Liver (tissue), 8 donors: ENCODE measurements at regions not wholly inside any gene's neighbourhood (a gene's known extent, or its start where the extent isn't known, plus 50 kb on each side); places are given as distances from the start of the nearest gene placed in this dataset.

Experiments used
- DNase-seq: peaks from one replicate; pipeline ENCODE4 v3.0.0-alpha.2; 2017; ENCODE audit warnings: low spot score
- H3K27ac ChIP-seq, 2 donors: one replicate each; pipeline ENCODE4 v1.7.0; 2013; ENCODE audit warnings: inconsistent platforms in 2 of 2, low read length in 2 of 2, control low read depth in 1 of 2, low read depth in 1 of 2, mild to moderate bottlenecking in 1 of 2
- H3K27me3 ChIP-seq, 4 donors: one replicate each; pipeline versions ENCODE4 v1.6.1 to v1.7.0; 2013; ENCODE audit warnings: low read length in 3 of 4, inconsistent platforms in 1 of 4, mild to moderate bottlenecking in 1 of 4, moderate library complexity in 1 of 4; ENCODE audit not compliant: control insufficient read depth in 4 of 4, insufficient read depth in 4 of 4
- H3K36me3 ChIP-seq, 4 donors: one replicate each; pipeline versions ENCODE4 v1.6.1 to v1.7.0; 2013; ENCODE audit warnings: low read length in 3 of 4, mild to moderate bottlenecking in 3 of 4, low read depth in 1 of 4, moderate library complexity in 1 of 4; ENCODE audit not compliant: control insufficient read depth in 4 of 4, insufficient read depth in 3 of 4
- H3K4me1 ChIP-seq, 4 donors: one replicate each; pipeline versions ENCODE4 v1.6.1 to v1.7.0; 2013; ENCODE audit warnings: low read length in 3 of 4, mild to moderate bottlenecking in 3 of 4, moderate library complexity in 1 of 4; ENCODE audit not compliant: control insufficient read depth in 4 of 4, insufficient read depth in 4 of 4
- H3K4me3 ChIP-seq, 3 donors: one replicate each; pipeline versions ENCODE4 v1.6.1 to v1.7.0; 2013; ENCODE audit warnings: low read length in 3 of 3, control low read depth in 1 of 3, low read depth in 1 of 3, mild to moderate bottlenecking in 1 of 3
- H3K9ac ChIP-seq, 2 donors: one replicate each; pipeline ENCODE4 v1.7.0; 2013; ENCODE audit warnings: low read length in 2 of 2, mild to moderate bottlenecking in 2 of 2, moderate library complexity in 2 of 2, control low read depth in 1 of 2, low read depth in 1 of 2
- H3K9me3 ChIP-seq, 4 donors: one replicate each; pipeline versions ENCODE4 v1.6.1 to v1.7.0; 2013; ENCODE audit warnings: low read length in 3 of 4; ENCODE audit not compliant: control insufficient read depth in 4 of 4
- EGR1 ChIP-seq, 2 donors: IDR thresholded peaks; 2 replicates each; pipeline ENCODE4 v1.6.1; 2016 to 2018; ENCODE audit warnings: antibody characterized with exemption in 2 of 2, low read depth in 2 of 2
- FOXA1 ChIP-seq: IDR thresholded peaks from 2 replicates; pipeline ENCODE4 v1.6.1; 2016; ENCODE audit warnings: antibody characterized with exemption
- FOXA2 ChIP-seq: IDR thresholded peaks from 2 replicates; pipeline ENCODE4 v1.6.1; 2016; ENCODE audit warnings: antibody characterized with exemption
- JUND ChIP-seq, 2 donors: IDR thresholded peaks; 2 replicates each; pipeline ENCODE4 v1.6.1; 2016; ENCODE audit warnings: antibody characterized with exemption in 2 of 2
- NR2F2 ChIP-seq: IDR thresholded peaks from 2 replicates; pipeline ENCODE4 v1.6.1; 2016; ENCODE audit warnings: antibody characterized with exemption
- RAD21 ChIP-seq, 2 donors: IDR thresholded peaks; 2 replicates each; pipeline ENCODE4 v1.6.1; 2016; ENCODE audit warnings: antibody characterized with exemption in 2 of 2, mild to moderate bottlenecking in 2 of 2
- RXRA ChIP-seq, 2 donors: IDR thresholded peaks; 2 replicates each; pipeline ENCODE4 v1.6.1; 2017 to 2018; ENCODE audit warnings: antibody characterized with exemption in 2 of 2, mild to moderate bottlenecking in 1 of 2
- SP1 ChIP-seq: IDR thresholded peaks from 2 replicates; pipeline ENCODE4 v1.6.1; 2018; ENCODE audit warnings: antibody characterized with exemption, mild to moderate bottlenecking
- TAF1 ChIP-seq: conservative IDR thresholded peaks from 2 replicates; pipeline ENCODE4 v1.6.1; 2016; ENCODE audit warnings: antibody characterized with exemption, mild to moderate bottlenecking
- YY1 ChIP-seq: IDR thresholded peaks from 2 replicates; pipeline ENCODE4 v1.6.1; 2016; ENCODE audit warnings: antibody characterized with exemption, mild to moderate bottlenecking
- WGBS: extraction: QIAGEN DNeasy Blood & Tissue Kit; methylation state at CpG from one replicate; pipeline ENCODE4 v1.1.7; 2013; 5-methylcytosine and 5-hydroxymethylcytosine counted together
- TF ChIP-seq, protein P1 (sequence below): IDR thresholded peaks from 2 replicates; pipeline ENCODE4 v1.6.1; 2016; ENCODE audit warnings: antibody characterized with exemption
- TF ChIP-seq, protein P2 (sequence below): IDR thresholded peaks from 2 replicates; pipeline ENCODE4 v1.6.1; 2016; ENCODE audit warnings: antibody characterized with exemption, mild to moderate bottlenecking
- TF ChIP-seq, protein P3 (sequence below): IDR thresholded peaks from 2 replicates; pipeline ENCODE4 v1.6.1; 2016; ENCODE audit warnings: antibody characterized with exemption
- TF ChIP-seq, protein P4 (sequence below): fragments of 150-350 bp; IDR thresholded peaks from 2 replicates; pipeline ENCODE4 v1.5.1; 2017; ENCODE audit warnings: improper control_type of control experiment, low read depth, low read length; ENCODE audit not compliant: missing input control
- donor health status: healthy.
- donor health status: healthy.
- donor health status: healthy.
- donor health status: healthy.
- donor health status: healthy.

DNA sequence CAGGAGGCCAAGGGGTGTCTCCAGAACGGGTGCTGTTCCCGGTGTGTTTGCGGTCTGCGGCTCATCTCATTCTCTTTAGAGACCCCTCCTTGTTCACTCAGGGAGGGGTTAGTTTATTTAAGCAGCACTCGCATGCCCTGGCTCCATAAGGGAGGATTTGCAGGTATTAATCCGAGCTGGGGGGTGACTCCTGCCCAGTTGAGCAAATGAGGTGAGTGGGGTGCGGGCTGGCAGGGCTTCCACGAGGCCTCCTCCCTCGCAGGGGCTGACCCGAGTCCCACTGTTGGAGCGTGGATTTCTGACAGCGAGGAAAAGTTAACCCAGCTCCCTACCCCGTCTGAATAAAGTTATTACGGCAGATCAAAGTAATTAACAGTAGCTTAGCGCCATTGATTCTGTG lies 371.8 kb upstream of the SALL3 start (continued):
- TF ChIP-seq, protein P1, sequence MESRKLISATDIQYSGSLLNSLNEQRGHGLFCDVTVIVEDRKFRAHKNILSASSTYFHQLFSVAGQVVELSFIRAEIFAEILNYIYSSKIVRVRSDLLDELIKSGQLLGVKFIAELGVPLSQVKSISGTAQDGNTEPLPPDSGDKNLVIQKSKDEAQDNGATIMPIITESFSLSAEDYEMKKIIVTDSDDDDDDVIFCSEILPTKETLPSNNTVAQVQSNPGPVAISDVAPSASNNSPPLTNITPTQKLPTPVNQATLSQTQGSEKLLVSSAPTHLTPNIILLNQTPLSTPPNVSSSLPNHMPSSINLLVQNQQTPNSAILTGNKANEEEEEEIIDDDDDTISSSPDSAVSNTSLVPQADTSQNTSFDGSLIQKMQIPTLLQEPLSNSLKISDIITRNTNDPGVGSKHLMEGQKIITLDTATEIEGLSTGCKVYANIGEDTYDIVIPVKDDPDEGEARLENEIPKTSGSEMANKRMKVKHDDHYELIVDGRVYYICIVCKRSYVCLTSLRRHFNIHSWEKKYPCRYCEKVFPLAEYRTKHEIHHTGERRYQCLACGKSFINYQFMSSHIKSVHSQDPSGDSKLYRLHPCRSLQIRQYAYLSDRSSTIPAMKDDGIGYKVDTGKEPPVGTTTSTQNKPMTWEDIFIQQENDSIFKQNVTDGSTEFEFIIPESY, result no peak

DNA sequence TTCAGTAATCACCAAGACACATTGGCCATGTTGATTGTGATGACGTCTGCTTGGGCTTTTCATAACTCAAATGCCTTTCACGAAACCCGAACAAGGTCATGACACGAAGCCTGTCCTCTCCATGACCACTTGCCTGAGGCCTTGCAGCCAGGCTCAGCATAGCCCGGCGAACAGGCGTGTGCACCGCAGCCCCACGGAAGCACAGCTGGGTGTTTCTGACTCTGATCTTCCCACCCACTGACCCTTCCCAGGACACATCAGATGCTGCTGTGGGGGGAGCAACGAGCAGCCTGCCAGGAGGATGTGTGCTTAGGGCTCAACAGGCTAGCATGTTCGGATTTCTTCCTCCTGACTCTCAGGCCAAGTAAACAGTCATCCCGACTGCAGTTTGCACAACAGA lies 369.4 kb upstream of the SALL3 start:
- WGBS, result 68% methylated on average over 12 of the region's 12 CpGs
- no peak overlapping the region for H3K27ac ChIP-seq
- no peak for DNase-seq
- no peaks in the 10 kb centered on the region for H3K36me3 ChIP-seq
- H3K9me3 ChIP-seq, result no peaks in the 10 kb centered on the region
- TF ChIP-seq, protein P2, sequence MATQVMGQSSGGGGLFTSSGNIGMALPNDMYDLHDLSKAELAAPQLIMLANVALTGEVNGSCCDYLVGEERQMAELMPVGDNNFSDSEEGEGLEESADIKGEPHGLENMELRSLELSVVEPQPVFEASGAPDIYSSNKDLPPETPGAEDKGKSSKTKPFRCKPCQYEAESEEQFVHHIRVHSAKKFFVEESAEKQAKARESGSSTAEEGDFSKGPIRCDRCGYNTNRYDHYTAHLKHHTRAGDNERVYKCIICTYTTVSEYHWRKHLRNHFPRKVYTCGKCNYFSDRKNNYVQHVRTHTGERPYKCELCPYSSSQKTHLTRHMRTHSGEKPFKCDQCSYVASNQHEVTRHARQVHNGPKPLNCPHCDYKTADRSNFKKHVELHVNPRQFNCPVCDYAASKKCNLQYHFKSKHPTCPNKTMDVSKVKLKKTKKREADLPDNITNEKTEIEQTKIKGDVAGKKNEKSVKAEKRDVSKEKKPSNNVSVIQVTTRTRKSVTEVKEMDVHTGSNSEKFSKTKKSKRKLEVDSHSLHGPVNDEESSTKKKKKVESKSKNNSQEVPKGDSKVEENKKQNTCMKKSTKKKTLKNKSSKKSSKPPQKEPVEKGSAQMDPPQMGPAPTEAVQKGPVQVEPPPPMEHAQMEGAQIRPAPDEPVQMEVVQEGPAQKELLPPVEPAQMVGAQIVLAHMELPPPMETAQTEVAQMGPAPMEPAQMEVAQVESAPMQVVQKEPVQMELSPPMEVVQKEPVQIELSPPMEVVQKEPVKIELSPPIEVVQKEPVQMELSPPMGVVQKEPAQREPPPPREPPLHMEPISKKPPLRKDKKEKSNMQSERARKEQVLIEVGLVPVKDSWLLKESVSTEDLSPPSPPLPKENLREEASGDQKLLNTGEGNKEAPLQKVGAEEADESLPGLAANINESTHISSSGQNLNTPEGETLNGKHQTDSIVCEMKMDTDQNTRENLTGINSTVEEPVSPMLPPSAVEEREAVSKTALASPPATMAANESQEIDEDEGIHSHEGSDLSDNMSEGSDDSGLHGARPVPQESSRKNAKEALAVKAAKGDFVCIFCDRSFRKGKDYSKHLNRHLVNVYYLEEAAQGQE, result no peak
- TF ChIP-seq, protein P3, sequence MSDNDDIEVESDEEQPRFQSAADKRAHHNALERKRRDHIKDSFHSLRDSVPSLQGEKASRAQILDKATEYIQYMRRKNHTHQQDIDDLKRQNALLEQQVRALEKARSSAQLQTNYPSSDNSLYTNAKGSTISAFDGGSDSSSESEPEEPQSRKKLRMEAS, result no peak
- TF ChIP-seq, protein P4, sequence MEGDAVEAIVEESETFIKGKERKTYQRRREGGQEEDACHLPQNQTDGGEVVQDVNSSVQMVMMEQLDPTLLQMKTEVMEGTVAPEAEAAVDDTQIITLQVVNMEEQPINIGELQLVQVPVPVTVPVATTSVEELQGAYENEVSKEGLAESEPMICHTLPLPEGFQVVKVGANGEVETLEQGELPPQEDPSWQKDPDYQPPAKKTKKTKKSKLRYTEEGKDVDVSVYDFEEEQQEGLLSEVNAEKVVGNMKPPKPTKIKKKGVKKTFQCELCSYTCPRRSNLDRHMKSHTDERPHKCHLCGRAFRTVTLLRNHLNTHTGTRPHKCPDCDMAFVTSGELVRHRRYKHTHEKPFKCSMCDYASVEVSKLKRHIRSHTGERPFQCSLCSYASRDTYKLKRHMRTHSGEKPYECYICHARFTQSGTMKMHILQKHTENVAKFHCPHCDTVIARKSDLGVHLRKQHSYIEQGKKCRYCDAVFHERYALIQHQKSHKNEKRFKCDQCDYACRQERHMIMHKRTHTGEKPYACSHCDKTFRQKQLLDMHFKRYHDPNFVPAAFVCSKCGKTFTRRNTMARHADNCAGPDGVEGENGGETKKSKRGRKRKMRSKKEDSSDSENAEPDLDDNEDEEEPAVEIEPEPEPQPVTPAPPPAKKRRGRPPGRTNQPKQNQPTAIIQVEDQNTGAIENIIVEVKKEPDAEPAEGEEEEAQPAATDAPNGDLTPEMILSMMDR, result no peak
- H3K9ac ChIP-seq, result no peak overlapping the region
- peaks cover 0 to 3% (median 0%) of the 10 kb centered on the region in 4 donors for H3K27me3 ChIP-seq
- no peak overlapping the region for H3K4me3 ChIP-seq
- H3K4me1 ChIP-seq, result no peaks in the 10 kb centered on the region

DNA sequence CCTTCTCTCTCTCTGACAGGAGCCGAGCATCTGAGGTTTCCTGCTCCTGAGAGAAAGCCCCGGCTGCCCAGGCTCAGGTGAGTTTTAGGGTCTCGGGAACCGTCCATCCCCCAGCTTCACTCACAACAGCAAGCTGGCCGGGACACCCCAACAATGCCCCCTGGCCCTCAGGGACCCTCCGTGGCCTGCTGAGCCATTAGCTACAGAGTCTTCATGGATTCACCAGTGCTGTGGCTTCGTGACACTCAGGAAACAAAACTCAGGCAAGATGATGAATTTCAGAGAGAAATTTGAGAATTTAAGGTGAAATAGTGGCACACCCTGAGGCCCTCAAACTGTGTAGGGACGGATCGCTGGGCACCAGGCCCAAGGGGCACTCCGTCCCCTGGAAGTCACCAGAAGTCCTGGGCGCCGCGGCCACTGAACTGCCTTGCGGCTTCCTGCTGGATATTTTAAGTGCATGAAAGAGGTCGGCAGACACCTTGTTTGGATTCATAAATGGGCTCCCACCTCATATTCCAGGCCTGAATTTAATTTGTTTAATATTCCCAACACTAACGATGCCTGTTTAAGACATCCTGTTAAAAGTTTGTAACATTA lies 368.3 kb upstream of the SALL3 start:
- H3K4me1 ChIP-seq, result no peaks in the 10 kb centered on the region
- no peaks in the 10 kb centered on the region for H3K36me3 ChIP-seq
- no peak for TF ChIP-seq TAF1
- H3K27me3 ChIP-seq, result peaks cover 0 to 3% (median 0%) of the 10 kb centered on the region in 4 donors
- no peak for DNase-seq
- H3K27ac ChIP-seq, result no peak overlapping the region
- H3K9me3 ChIP-seq, result peaks cover 0 to 4% (median 0%) of the 10 kb centered on the region in 4 donors
- no peak overlapping the region for H3K4me3 ChIP-seq
- 82% methylated on average over 16 of the region's 16 CpGs for WGBS
- H3K9ac ChIP-seq, result no peak overlapping the region

DNA sequence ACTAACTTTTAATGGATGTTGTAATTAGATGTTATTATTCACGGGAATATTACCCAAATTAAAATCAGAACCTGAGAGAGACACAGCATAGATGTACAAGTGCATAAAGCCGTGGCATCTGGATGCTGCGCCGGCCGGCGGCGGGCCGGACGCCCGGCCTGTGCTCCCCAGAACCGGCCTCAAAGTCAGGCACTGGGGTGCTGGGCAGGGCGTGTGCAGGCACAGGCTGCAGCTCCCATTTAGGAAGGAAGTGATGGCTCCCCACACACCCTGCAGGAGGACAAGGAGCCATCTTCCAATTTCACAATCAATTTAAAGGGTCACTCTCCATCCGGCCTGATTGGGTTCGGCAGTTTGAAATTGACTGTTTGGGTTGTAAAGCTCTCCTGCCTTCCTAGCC lies 367.7 kb upstream of the SALL3 start:
- WGBS, result 86% methylated on average over 14 of the region's 14 CpGs
- no peak for TF ChIP-seq FOXA1
- TF ChIP-seq EGR1 (IDR thresholded peaks at IDR 0.05; ENCODE audit: low read depth in 2 of 2), result no peak
- no peak for TF ChIP-seq JUND (IDR thresholded peaks at IDR 0.05)
- no peak for TF ChIP-seq NR2F2
- TF ChIP-seq YY1, result no peak
- no peak for TF ChIP-seq FOXA2
- no peak for TF ChIP-seq RXRA (IDR thresholded peaks at IDR 0.05)
- TF ChIP-seq RAD21 (IDR thresholded peaks at IDR 0.05), result no peak
- TF ChIP-seq, protein P3, result no peak
- no peak for TF ChIP-seq SP1
- TF ChIP-seq, protein P4, result no peak
- TF ChIP-seq TAF1, result no peak

More for the DNA sequence above, 367.7 kb upstream of the SALL3 start:
- H3K4me1 ChIP-seq, result no peaks in the 10 kb centered on the region
- no peak overlapping the region for H3K4me3 ChIP-seq
- H3K9ac ChIP-seq, result no peak overlapping the region
- no peaks in the 10 kb centered on the region for H3K36me3 ChIP-seq
- no peak for DNase-seq
- no peak overlapping the region for H3K27ac ChIP-seq
- H3K27me3 ChIP-seq, result peaks cover 0 to 3% (median 0%) of the 10 kb centered on the region in 4 donors
- peaks cover 0 to 4% (median 0%) of the 10 kb centered on the region in 4 donors for H3K9me3 ChIP-seq
